ENCODE measurements at regions not wholly inside any gene's neighbourhood (a gene's known extent, or its start where the extent isn't known, plus 50 kb on each side); places are given as distances from the start of the nearest gene placed in this dataset.
"Not testable (repeated sequence)": the region's sequence is repeated elsewhere in the genome, so short reads cannot be mapped to it uniquely, and the experiment has no call there.

DNA sequence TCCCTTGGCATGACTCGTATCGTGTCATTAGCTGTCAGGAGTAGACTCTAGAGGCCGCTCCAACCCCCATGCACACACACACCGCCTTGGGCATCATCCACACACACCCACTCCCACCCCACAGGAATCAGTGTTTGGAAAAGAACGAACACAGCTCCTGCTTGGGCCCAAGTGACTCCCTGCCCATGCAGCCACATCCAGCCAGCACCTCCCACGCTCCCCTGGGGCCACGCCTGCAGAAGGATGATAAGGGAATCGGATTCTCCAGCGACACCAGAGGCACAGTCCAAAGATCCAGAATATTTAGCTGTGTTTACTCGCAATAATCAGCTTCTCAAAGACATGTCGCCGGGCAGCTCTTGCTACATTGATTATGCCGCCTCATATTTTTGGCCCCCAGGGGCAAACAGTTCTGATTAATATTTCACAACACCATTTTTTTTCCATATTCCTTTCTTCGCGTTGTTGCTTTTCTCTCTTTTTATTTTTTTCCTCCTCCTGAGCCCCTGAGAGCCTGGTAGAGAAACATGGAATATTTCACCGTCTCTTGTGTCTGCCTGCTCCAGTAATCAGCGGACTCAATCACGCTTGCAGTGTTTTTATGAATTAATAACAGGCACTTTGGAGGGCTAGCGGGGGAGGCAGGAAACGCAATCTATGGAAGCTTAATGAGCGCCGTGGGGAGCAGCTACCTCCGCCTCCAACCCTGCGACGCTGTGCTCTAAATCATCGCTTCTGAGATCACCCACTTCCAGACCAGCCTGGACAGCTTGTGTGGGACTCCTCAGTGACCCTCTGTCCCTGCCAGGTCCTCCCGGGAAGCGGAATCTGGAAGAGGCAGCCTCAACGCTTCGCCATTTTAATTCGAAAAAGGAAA lies 221.4 kb downstream of the TLE3 start:
- peak in 1 of 4 donors; percentile 14 for DNase-seq (ENCODE audit: low read depth in 4 of 4, low spot score in 3 of 4)

DNA sequence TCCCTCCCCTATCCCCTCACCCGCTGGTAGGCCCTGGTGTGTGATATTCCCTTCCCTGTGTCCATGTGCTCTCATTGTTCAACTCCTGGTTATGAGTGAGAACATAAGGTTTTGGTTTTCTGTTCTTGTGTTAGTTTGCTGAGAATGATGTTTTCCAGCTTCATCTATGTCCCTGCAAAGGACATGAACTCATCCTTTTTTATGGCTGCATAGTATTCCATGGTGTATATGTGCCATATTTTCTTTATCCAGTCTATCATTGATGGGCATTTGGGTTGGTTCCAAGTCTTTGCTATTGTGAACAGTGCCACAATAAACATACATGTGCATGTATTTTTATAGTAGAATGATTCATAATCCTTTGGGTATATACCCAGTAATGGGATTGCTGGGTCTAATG lies 217.8 kb downstream of the TLE3 start:
- not testable (repeated sequence) for DNase-seq (ENCODE audit: low read depth in 4 of 4, low spot score in 3 of 4)

DNA sequence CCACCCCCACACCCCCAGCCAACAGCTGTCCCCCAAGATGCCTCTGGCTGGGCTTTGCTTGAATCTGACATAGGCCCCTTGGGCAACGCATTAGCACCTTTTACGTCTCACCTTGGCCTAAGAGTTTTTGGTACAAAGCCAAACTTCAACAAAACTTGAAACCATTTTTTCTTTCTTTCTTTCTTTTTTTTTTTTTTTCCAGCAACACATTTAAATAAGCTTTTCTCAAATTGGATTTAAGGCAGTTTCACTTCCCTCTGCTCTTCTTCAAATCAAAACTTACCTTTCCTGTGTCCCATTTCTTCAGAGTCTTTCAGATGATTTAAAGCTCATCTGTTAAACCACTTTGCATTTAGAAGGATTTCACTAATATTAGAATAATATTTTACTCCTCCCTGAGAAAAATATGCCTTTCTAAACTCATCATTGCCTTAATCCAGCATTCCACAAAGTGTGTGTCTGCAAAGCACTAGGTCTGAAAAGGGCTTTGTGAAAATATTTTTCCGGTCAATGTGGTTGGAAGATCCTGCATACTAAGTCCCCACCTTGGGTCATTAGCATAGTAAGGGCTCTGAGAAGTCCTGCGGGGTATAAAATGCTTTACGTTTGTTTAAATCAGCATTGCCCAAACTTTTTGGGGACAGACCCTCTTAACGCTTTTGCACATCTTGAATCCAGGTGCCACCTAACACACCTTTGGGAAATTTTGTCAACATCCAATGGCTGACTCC lies 217.0 kb downstream of the TLE3 start:
- no peak for DNase-seq (ENCODE audit: low read depth in 4 of 4, low spot score in 3 of 4)

DNA sequence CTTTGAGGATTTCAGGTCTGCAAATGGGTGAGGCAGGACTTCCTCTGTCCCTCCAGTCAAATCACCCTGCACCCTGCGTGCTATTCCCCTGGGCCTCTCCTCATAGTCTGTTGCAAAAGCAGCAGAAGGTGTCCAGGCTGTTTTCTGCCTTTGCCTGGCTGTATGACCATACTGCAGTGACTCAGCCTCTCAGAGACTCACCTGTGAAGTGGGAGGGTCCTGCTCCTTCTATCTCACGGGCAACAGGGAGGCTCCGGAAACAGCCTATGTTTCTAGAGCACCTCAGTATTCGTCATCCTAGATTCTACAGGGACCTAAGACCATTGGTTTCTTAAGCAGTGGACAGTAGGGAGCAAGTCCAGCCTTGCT lies 216.4 kb downstream of the TLE3 start:
- no peak for DNase-seq (ENCODE audit: low read depth in 4 of 4, low spot score in 3 of 4)

DNA sequence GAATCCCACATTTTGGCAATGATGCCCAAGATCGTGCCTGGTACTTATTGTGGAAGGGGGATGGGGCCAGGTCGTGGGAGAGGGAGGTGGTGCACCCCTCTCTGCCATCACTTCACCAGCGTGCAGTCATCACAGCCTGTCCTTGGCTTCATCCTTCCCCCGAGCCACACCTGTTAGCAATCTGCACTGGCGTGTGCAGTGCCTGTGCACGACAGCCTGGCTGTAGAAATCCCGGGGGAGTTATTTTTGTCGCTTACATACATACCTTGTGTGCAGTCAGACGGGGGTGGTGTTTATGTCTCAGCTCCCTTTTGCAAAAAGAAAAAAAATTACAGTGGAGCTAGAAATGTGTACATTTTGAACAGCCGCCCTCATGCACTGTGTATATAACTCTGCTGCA lies 216.0 kb downstream of the TLE3 start:
- peak in 2 of 4 donors; percentile 27 to 60 for DNase-seq (ENCODE audit: low read depth in 4 of 4, low spot score in 3 of 4)

DNA sequence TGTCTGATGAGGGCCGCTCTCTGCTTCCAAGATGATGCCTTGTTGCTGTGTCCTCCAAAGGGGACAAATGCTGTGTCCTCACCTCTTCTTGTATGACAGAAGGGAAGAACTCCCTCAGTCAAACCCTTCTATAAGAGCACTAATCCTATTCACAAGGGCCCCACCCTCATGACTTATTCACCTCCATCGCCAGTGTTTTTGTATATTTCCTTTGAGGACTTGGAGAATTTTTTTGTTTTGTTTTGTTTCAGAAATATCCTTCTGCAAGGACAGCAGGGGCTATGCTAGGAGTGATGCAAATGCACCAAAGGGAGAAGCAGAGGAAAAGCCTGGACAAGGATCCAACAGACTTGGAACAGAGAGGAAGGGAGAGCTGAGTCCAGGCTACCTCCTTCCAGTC lies 214.4 kb downstream of the TLE3 start:
- no peak for DNase-seq (ENCODE audit: low read depth in 4 of 4, low spot score in 3 of 4)

DNA sequence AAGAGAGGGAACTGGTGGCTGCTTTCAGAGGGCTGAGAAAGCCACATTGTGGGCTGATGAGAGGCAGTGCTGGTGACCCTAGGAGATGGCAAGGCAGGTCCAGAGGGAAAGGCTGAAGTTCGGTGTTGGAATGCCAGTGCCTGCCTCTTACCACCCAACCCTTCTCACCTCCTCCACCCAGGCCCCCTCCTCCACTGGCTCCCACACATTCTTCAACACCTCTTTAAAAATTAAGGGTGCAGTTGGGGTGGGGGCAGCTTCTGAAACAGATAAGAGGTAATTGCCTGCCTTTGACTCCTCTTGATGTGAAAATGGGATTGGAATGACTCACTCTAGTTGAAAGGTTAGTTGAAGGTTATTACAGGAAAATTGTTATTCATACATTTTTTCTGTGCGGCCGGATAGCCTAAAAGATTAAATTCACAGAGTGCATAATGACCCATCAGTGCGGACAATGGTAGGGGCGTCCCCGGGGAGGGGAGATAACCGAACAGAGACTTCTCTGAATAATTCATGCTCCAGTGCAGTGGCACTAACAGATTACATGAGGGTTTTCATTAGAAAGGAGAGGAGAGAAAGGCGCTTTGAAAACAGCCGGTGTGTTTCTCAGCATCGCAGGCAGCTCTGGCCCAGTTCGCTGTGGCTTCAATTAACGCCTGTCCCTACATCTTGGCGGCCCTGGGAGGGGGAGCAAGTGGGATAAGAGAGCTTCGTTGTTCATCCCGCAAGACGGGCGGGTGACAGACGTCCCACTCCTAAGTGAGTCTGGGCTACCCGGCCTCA lies 212.4 kb downstream of the TLE3 start:
- DNase-seq (ENCODE audit: low read depth in 4 of 4, low spot score in 3 of 4), result no peak

DNA sequence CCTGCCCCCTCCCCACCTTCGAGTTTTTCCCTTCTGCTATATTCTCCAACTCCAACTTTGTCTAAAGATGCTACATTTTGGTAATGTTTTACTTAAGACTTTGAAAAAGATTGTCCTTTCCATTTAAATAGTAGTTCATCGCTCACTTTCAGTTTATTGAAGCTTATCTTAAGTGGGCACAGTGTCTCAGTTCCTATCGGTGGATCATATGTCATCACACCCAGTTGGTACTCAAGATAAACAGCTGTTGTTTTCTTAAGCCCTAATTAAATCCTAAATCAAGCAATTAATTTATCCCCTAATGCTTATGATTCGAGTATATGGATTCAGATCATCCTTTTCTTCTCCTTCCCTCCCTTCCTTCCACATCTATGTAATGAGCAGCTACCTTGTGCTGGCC lies 210.7 kb downstream of the TLE3 start:
- DNase-seq (ENCODE audit: low read depth in 4 of 4, low spot score in 3 of 4), result no peak

DNA sequence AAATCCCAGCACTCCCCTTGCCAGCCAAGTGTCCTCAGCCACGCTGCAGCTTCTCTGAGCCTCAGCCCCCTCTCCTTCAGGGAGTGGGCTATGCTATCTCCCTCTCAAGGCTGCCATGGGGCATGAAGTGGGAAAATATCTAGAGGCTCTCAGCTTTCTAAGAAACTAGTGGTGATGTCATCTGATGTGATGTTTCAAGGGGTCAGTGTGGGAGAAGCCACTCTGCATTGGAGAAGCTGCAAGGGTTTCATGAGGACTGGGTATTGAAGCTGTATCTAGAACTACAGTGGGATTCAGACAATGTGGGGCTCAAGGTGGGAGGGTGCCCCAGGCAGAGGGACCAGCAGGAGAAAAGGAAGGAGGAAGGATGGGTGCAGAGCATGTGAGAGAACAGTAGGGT lies 210.2 kb downstream of the TLE3 start:
- no peak for DNase-seq (ENCODE audit: low read depth in 4 of 4, low spot score in 3 of 4)

DNA sequence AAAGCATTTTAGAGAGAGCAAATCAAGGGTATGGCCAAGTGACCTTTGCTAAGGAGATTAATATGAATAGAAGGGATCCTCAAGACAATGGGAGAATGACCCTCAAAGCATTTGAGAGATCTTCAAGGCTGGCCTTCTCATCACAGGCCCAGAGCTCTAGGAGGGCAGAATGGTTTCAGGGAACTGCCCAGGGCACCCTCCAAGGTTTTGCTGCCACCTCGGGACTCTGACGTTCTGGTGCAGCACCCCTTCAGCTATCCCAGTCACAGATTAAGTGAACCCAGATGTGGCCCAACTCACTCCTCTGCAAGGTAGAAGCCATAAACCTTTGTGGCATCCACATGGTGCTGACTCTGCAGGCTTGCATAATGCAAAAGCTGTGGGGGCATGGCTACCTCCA lies 209.3 kb downstream of the TLE3 start:
- no peak for DNase-seq (ENCODE audit: low read depth in 4 of 4, low spot score in 3 of 4)

DNA sequence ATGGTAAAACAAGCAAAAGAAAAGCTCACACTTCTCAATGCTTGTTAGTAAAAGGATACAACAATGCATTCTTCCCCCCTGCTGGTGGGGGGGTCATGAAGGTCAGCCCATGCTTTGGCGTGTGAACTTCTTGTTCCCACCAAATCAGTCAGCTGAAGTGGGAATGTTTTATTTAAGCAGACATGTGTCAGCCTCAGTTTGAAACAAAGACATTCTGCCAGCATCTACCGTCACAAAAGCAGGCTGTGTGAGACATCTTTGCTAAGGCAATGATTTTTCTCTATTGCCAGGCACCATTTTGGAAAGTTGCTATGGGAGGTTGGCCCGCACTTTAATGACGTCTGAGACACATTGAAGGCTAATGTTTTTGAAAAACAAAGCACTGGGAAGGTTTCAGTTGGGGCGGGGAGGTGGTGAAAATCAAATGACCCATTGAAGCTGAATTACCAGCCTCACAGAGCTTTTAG lies 206.6 kb downstream of the TLE3 start:
- no peak for DNase-seq (ENCODE audit: low read depth in 4 of 4, low spot score in 3 of 4)

DNA sequence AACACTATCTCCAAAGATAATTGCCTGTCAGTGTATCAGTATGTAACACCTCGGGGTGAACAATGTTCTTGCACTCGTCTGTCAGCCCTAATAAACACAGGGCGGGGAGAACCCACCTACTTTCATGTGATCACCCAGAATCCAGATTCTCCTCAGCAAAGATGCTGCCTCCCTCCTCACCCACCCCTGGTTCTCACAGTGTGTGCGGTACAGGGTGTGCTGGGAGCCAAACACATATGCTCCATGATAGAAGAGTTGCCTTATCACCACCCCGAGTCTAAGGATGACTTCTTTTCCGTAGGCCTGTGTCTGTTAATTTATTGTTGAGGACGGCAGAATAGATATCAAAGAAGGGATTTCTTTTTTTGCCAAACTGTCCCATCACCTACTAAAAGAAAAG lies 206.1 kb downstream of the TLE3 start:
- DNase-seq (ENCODE audit: low read depth in 4 of 4, low spot score in 3 of 4), result no peak

DNA sequence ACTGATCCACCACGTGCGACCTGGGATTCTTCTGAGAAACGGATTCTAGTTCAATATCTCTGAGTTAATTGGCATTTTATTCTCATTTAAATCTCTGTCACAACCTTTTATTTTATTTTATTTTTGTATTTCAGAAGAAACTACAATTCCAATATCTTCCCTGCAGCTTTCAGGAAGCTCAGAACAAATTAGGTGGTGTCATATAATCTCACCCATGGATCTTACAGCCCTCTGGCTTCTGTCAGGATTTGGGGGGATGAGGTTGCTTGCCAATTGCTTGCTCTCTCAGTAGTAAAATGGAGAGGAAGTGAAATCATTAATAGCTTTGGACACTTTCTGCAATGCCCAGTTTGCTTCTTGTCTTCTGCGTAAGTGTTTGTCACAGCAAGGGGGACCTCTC lies 205.4 kb downstream of the TLE3 start:
- no peak for DNase-seq (ENCODE audit: low read depth in 4 of 4, low spot score in 3 of 4)

DNA sequence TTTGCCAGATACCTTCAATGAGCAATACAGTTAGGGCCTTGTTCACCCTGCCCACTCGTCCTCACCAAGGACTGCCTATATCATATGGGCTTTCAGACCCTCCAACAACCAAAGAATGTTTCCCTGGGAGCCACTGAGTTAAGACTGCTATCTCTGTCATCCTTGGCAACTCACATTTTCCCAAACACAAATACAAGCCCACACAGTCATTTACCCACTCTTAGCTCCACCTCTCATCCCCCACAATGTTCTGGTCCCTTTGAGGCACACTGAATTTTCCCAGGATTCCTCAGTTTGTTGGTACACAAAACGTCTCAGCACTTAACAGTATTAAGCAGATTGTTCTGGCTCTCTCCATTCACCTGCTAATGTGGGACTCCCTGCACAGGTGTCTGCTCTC lies 204.6 kb downstream of the TLE3 start:
- DNase-seq (ENCODE audit: low read depth in 4 of 4, low spot score in 3 of 4), result no peak

DNA sequence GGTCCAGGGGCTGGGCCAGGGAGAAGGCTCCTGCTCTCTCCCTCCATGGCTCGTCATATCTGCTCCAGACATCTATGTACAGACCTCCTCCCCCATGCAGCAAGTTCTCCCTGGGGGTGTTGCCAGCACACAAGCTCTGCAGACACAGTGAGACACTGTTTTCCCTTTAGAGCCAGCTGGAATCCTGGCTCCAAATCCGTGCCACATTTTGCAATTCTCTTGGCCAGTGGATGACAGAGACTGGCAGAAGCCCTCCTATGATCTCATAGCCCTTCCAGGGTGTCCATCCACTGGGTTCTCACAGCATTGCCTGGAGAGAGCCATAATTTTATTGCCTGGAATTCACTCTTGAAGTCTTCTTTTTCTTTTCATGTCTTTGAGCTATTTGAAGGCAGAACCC lies 203.9 kb downstream of the TLE3 start:
- no peak for DNase-seq (ENCODE audit: low read depth in 4 of 4, low spot score in 3 of 4)

DNA sequence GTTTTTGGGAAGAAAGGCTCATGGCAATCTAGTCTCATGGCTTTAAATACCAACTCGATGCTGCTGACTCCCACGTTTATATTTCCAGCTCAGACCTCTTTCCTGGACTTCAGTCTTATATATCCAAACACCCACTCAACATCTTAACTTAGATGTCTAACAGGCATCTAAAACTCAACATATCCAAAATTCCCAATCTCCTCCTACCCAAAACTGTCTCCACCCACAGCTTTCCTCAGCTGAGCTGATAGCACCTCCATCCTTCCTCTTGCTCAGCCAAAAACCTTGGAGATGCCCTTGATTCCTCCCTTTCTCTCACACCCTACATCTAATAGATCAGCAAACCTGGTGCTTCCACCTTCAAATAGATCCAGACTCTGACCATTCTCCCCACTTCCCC lies 202.5 kb downstream of the TLE3 start:
- no peak for DNase-seq (ENCODE audit: low read depth in 4 of 4, low spot score in 3 of 4)

DNA sequence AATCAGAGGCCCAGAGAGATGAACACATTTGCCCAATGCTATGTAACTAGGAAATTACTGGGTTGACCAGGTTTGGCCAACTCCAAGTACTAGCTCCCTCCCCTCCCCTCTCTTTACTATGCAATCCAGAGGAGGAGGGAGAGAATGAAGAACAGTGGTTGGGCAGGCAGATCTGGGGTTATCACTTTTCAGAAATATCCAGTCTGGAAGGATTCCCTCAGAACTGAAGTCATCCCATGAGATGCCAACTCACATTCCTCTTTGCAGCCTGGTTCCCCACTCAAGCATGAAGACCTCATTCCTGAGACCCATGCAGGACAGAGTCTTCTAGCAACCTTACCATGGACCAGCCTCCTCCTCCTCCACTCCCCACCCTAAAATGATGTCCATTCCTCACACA lies 201.1 kb downstream of the TLE3 start:
- no peak for DNase-seq (ENCODE audit: low read depth in 4 of 4, low spot score in 3 of 4)

DNA sequence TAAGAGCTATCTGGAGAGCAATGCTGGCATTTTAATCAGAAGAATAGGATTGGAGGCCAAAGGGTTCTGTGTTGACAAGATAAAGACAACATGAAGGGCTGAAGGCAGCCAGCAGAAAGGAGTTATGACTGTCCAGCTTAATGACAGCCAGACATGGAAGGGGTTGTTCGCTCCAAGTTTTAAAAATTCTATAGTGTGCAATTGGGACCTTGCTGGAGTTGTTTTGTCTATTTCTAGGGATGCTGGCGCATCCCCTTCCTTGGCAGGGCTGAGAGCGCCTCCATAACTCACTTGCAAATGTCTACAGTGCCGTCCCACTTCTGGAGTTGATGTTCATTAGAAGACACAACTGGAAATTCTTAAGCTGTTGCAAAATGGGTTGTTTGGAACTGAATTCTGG lies 200.7 kb downstream of the TLE3 start:
- no peak for DNase-seq (ENCODE audit: low read depth in 4 of 4, low spot score in 3 of 4)

DNA sequence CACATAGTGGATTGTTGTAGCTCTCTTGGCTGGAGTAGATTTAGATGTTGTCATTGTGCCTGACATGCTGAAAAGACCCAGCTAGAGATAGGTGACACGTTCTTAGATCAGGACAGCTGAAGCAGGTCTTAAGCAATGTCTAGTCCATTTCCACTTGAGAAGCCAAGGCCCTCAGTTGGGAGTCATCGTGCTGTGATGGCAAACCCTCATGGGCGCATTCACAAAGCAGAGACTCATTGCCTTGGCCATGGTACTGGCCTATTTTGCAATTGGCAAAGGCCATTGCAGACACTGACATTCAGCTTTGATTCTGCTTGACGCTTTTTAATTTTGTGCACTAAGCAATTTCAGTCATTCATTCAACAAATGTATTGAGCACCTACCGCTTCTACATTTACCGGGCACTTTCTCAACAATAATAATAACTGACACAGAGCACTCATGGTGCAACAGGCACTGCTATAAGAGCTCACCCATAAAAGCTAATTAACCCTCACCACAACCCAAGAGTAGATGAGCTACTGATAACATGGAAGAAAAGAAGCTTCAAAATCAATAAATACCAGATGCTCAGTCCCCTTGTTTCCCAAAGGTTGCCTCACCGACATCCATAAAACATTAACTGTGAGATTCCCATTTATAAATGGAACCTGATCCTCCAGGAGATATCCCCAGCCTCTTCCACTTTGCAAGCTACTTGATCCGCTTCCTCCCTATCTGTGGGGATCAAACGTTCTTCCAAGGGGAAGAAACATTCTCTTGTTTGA lies 200.1 kb downstream of the TLE3 start:
- DNase-seq (ENCODE audit: low read depth in 4 of 4, low spot score in 3 of 4), result no peak

DNA sequence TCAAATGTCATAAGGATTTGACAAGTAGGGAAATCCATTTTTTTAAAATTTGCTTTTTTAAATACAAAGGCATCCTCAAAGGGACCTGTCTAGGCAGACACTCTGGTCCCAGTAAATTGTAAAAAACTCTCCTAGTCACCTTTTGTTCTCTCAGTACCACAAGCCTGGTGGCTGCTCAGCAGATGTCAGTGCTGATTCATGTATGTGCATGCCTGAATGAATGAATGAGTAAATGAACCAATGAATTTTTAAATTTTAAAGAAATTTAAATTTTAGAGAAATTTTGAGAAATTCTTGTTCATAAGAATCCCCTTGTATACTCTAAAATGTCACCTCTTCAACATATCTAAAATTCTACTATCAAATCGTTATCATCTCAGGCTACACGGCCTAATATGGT lies 199.5 kb downstream of the TLE3 start:
- DNase-seq (ENCODE audit: low read depth in 4 of 4, low spot score in 3 of 4), result no peak

All from right renal pelvis (tissue), 4 donors.